ENCODE measurements at regions not wholly inside any gene's neighbourhood (a gene's known extent, or its start where the extent isn't known, plus 50 kb on each side); places are given as distances from the start of the nearest gene placed in this dataset.

DNA sequence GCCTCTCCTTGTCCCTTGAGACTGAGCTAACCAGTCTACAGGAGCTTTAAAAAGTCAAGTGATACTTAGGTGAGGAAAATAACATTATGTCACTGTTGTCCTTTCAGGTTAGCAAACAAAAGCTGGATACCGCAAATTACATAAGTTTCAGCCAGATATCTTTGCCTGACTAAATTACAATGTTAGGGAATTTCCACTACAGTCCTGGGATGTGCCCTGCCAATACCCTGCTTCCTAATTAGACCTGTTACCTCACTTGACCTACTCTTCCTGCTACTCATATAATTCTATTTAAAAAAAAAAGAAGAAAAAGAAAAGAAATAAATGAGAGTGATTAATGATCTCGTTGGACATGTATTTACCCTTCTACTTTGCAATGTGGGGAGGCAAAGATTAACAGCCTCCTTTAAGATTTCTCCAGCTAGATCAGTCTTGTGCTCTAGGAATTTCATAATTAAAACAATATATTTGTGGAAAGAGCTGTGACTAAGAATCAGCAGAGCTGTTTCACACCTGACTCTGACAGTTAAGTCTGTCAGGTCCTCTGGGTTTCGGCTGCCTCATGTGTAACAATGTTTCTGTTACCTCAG lies 318.9 kb downstream of the HDGFL1 start:
- TF ChIP-seq CTCF (IDR thresholded peaks at IDR 0.05; ENCODE audit: extremely low read depth in 1 of 2, insufficient read depth in 1 of 2, low read depth in 1 of 2, low read length in 2 of 2) (no peak), POLR2AphosphoS5 (IDR thresholded peaks at IDR 0.05; ENCODE audit: insufficient read depth, low read depth, low read length) (no peak)
